Ovary (tissue), 7 donors: ENCODE measurements at regions not wholly inside any gene's neighbourhood (a gene's known extent, or its start where the extent isn't known, plus 50 kb on each side); places are given as distances from the start of the nearest gene placed in this dataset.

Experiments
- DNase-seq, 5 donors: peaks; one replicate each; pipeline ENCODE4 v3.0.0-alpha.2; 2019 to 2020
- H3K27ac ChIP-seq, 2 donors: fragments of 200-600 bp; one replicate each; pipeline versions ENCODE4 v1.5.1 to v1.8.0; 2019 to 2022
- H3K27me3 ChIP-seq: fragments of 200-600 bp; one replicate; pipeline ENCODE4 v1.8.0; 2022
- H3K36me3 ChIP-seq: fragments of 200-600 bp; sonication (generic); one replicate; pipeline ENCODE4 v1.5.1; 2019
- H3K4me1 ChIP-seq: one replicate; pipeline ENCODE4 v1.8.1; 2013; ENCODE audit warnings: mild to moderate bottlenecking, moderate library complexity; ENCODE audit not compliant: insufficient read depth
- H3K4me3 ChIP-seq: fragments of 200-600 bp; sonication (generic); one replicate; pipeline ENCODE4 v1.5.1; 2017
- H3K9me3 ChIP-seq, 2 donors: fragments of 200-600 bp in 1 of 2; sonication (generic) in 1 of 2; one replicate each; pipeline versions ENCODE4 v1.5.1 to v1.8.1; 2013 to 2019; ENCODE audit warnings: mild to moderate bottlenecking in 1 of 2, moderate library complexity in 1 of 2
- CTCF ChIP-seq, 3 donors: fragments of 450-650 bp in 2 of 3; fragments of 200-600 bp in 1 of 3; IDR thresholded peaks; one replicate each; pipeline versions ENCODE4 v1.5.1 to v1.8.0; 2016 to 2022; ENCODE audit warnings: antibody characterized with exemption in 3 of 3, mild to moderate bottlenecking in 1 of 3
- EP300 ChIP-seq: sonication (generic); formaldehyde crosslinking; IDR thresholded peaks from one replicate; pipeline ENCODE4 v1.6.1; 2017; ENCODE audit warnings: antibody characterized with exemption
- POLR2A ChIP-seq: fragments of 450-650 bp; IDR thresholded peaks from one replicate; pipeline ENCODE4 v1.6.1; 2017; ENCODE audit warnings: antibody characterized with exemption, mild to moderate bottlenecking, moderate library complexity
- WGBS, 3 donors: extraction: QIAGEN DNeasy Blood & Tissue Kit in 1 of 3; methylation state at CpG; one replicate each; pipeline versions ENCODE4 v1.1.5 to v1.1.7; 2013 to 2017; 5-methylcytosine and 5-hydroxymethylcytosine counted together
- intact Hi-C, 4 donors: fragments of 100-400 bp; cut with DNase I; formaldehyde crosslinking; loops; one replicate each; pipeline versions ENCODE4 v1.11.0 to v1.15.1; 2022 to 2023
- donor health status: DM: no; HTN: no; CAD: no; lungs with moderate emphysema.
- donor health status: DM: no; HTN: no; CAD: no.
- donor health status: Bipolar disorder and iron deficiency.
- donor health status: DM: no; HTN: no; CAD: no.
- donor health status: DM: yes; HTN: yes; CAD: no.

DNA sequence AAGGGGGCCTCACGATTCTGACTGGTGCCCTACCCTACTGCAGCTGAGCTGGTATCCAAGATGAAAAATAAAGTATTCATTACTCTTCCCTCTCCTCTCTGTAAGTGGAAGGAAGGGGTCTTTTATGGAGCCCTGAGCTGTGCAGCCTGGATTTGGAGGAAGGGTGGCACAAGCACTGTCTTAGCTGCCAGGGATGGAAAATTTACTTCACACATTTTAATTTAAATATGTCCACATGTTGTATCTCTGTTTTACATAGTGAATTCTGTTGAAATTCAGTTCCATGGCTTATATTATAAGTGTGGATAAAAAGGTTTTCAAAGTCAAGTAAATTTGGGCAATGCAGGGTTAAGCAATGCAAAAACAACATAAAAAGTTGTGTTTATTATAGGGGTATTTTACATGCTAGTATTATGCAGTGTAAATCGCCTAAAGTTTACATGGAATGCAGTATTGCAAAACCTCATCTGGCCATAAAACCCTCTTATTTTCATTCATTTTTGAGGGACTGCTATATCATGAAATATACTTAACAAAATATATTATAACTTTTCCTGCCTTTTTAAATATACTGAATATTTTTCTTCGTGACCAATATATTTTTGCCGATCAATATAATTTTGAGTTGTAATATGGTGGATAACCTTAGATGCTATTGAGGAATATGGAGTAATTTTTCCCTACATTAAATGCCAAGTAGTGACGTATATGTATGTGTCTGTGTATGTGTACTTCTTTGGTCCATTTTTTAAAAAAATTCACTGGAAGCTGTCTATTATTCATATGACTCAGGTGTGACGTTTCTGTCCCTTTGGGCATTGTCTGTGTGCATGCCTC, 333.9 kb upstream of the CYRIA start:
- intact Hi-C loops = no loop called here

DNA sequence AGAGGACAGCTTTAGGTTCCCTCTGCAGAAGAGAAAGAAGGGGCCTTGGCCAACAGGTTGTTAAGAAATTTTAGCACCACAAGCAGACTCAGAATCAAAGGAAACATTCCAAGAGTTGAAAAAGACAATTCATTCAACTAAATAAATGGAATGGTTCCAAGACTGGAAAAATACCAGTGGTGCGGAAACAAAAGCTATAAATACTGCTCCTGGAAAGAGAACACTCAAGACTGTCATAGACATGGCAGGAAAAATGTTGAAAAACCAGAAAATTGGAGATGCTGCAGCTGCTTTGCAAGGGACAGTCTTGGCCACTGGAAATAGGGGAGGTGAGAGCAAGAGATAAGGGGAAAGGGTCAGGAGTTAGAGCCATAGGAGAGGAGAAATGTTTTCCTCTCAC, 312.7 kb upstream of the CYRIA start:
- Histone ChIP-seq H3K4me1 (no peaks in the 10 kb centered on the region), H3K36me3 (no peaks in the 10 kb centered on the region), H3K27ac (no peak overlapping the region), H3K9me3 (no peaks in the 10 kb centered on the region), H3K4me3 (no peak overlapping the region), H3K27me3 (no peaks in the 10 kb centered on the region)
- WGBS, 3 donors = 0 to 18% (median 6%) methylated on average over 1 of the region's 1 CpG
- TF ChIP-seq CTCF (IDR thresholded peaks at IDR 0.05) = no peak
- TF ChIP-seq EP300 = no peak
- no peak for TF ChIP-seq POLR2A
- intact Hi-C loops = no loop called here
- DNase-seq = peak in 1 of 5 donors; percentile 33

More for the DNA sequence above, 333.9 kb upstream of the CYRIA start:
- no peak for DNase-seq
- Histone ChIP-seq H3K9me3 (no peaks in the 10 kb centered on the region), H3K4me1 (no peaks in the 10 kb centered on the region), H3K27ac (no peak overlapping the region), H3K4me3 (no peak overlapping the region), H3K36me3 (no peaks in the 10 kb centered on the region), H3K27me3 (no peaks in the 10 kb centered on the region)
- WGBS, 3 donors = 80 to 85% (median 82%) methylated on average over 6 of the region's 6 CpGs
- TF ChIP-seq EP300 (no peak), CTCF (IDR thresholded peaks at IDR 0.05) (no peak), POLR2A (no peak)

GRCh38 chr2:16974688-16975087, 309.1 kb upstream of the CYRIA start:
- no peak for DNase-seq
- Histone ChIP-seq H3K27ac (no peak overlapping the region), H3K4me3 (no peak overlapping the region), H3K4me1 (no peaks in the 10 kb centered on the region), H3K27me3 (no peaks in the 10 kb centered on the region), H3K36me3 (no peaks in the 10 kb centered on the region), H3K9me3 (no peaks in the 10 kb centered on the region)
- intact Hi-C loops = no loop called here
- no peak for TF ChIP-seq CTCF (IDR thresholded peaks at IDR 0.05)
- no peak for TF ChIP-seq EP300
- no peak for TF ChIP-seq POLR2A

DNA sequence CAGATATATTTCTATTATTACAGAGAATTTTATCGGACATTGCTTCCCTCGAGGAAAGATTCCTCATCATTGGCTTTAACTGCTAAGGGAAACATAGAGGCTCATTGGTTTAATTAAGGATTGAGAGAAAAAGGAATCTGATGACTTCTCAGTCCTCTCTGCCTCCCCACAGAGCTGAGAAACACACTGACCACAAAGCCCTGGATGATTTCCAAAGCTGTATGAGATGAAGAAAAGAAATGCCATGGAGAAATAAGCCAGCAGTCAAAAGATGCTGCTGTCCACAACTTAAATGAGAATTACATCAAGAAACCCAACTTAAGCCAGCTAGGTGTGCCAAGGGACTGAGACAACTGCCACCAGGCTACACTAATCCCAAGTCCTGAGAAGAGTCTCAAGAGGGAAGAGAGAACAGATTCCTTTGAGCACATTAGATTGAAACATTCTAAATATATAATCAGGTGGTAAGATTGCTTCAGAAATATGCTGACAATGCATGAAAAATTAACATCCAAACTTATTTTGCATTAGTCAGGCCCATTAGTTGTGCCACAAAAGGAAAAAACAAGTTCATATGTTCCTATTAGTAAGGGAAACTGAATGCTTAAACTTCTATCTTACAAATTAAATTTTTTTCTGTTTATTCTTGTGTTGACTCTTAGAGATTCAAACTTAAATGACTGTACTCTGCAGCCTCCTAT, 308.1 kb upstream of the CYRIA start:
- Histone ChIP-seq H3K27me3 (no peaks in the 10 kb centered on the region), H3K36me3 (no peaks in the 10 kb centered on the region), H3K4me3 (no peak overlapping the region), H3K4me1 (no peaks in the 10 kb centered on the region), H3K9me3 (no peaks in the 10 kb centered on the region), H3K27ac (no peak overlapping the region)
- TF ChIP-seq CTCF (IDR thresholded peaks at IDR 0.05) = no peak
- no peak for TF ChIP-seq POLR2A
- TF ChIP-seq EP300 = no peak
- intact Hi-C loops = no loop called here
- 39 to 52% (median 48%) methylated on average over 2 of the region's 2 CpGs for WGBS, 3 donors
- no peak for DNase-seq
